Common myeloid progenitor, CD34-positive (primary cell): ENCODE measurements at regions not wholly inside any gene's neighbourhood (a gene's known extent, or its start where the extent isn't known, plus 50 kb on each side); places are given as distances from the start of the nearest gene placed in this dataset.

ENCODE experiments used
- CTCF ChIA-PET: fragments of 350-600 bp; sonication (Branson Sonifier 250); formaldehyde crosslinking; loops from one replicate; lab custom pipeline; 2021; ENCODE audit warnings: antibody characterized with exemption; lab: Charles Lee
- POLR2A ChIA-PET: fragments of 350-600 bp; sonication (Branson Sonifier 250); formaldehyde crosslinking; loops from one replicate; lab custom pipeline; 2021; ENCODE audit warnings: antibody characterized with exemption; lab: Charles Lee
- DNase-seq, 3 donors: peaks; one replicate each; pipeline versions ENCODE4 v3.0.0 to v3.0.0-alpha.2; 2013
- H3K27ac ChIP-seq, 2 experiments: 1 replicate in 1 of 2; 2 replicates in 1 of 2; pipeline ENCODE4 v1.7.0; 2013; ENCODE audit warnings: inconsistent platforms in 2 of 2, low read length in 2 of 2, mild to moderate bottlenecking in 2 of 2, low read depth in 1 of 2, moderate library complexity in 1 of 2; ENCODE audit not compliant: severe bottlenecking in 2 of 2, insufficient read depth in 1 of 2, poor library complexity in 1 of 2
- H3K27me3 ChIP-seq, 5 experiments: replicated peaks in 2 of 5; 1 replicate in 3 of 5; 2 replicates in 2 of 5; pipeline versions ENCODE4 v1.6.1 to v1.7.0; 2013; ENCODE audit warnings: low read length in 4 of 5, mild to moderate bottlenecking in 2 of 5, moderate library complexity in 2 of 5, inconsistent platforms in 1 of 5; ENCODE audit not compliant: insufficient read depth in 5 of 5, control insufficient read depth in 4 of 5
- H3K36me3 ChIP-seq, 4 experiments: 1 replicate in 2 of 4; 2 replicates in 2 of 4; pipeline versions ENCODE4 v1.6.1 to v1.7.0; 2013; ENCODE audit warnings: low read length in 3 of 4, control low read depth in 1 of 4, mild to moderate bottlenecking in 1 of 4; ENCODE audit not compliant: control insufficient read depth in 4 of 4, insufficient read depth in 4 of 4
- H3K4me1 ChIP-seq, 4 experiments: 1 replicate in 3 of 4; 2 replicates in 1 of 4; pipeline versions ENCODE4 v1.6.1 to v1.7.1; 2013; ENCODE audit warnings: low read length in 3 of 4, mild to moderate bottlenecking in 3 of 4, control low read depth in 1 of 4, inconsistent platforms in 1 of 4, moderate library complexity in 1 of 4; ENCODE audit not compliant: control insufficient read depth in 4 of 4, insufficient read depth in 4 of 4; ENCODE audit errors: control extremely low read depth in 1 of 4
- H3K4me3 ChIP-seq, 7 experiments: 1 replicate in 4 of 7; 2 replicates in 3 of 7; pipeline versions ENCODE4 v1.5.1 to v1.7.0; 2013; ENCODE audit warnings: mild to moderate bottlenecking in 7 of 7, low read length in 6 of 7, moderate library complexity in 6 of 7, inconsistent platforms in 2 of 7, low read depth in 2 of 7, control low read depth in 1 of 7; ENCODE audit not compliant: insufficient read depth in 4 of 7, control insufficient read depth in 1 of 7; ENCODE audit errors: extremely low read depth in 1 of 7
- H3K9me3 ChIP-seq, 5 experiments: 1 replicate in 4 of 5; 2 replicates in 1 of 5; pipeline versions ENCODE4 v1.6.1 to v1.7.1; 2013; ENCODE audit warnings: low read length in 4 of 5, mild to moderate bottlenecking in 2 of 5, inconsistent platforms in 1 of 5, low read depth in 1 of 5, moderate library complexity in 1 of 5; ENCODE audit not compliant: control insufficient read depth in 4 of 5, insufficient read depth in 2 of 5; ENCODE audit errors: control extremely low read depth in 1 of 5
- WGBS: methylation state at CpG from one replicate; pipeline ENCODE4 v1.1.5; 2013; ENCODE audit not compliant: insufficient coverage; 5-methylcytosine and 5-hydroxymethylcytosine counted together

- 100% methylated on average over 1 of the region's 3 CpGs for WGBS
- ChIA-PET CTCF (no interaction called here), POLR2A (no interaction called here)
- DNase-seq: no peak
- no peak overlapping the region for H3K27ac ChIP-seq
- H3K9me3 ChIP-seq: no peaks in the 10 kb centered on the region
- H3K4me3 ChIP-seq: no peak overlapping the region
- H3K27me3 ChIP-seq: no peaks in the 10 kb centered on the region
- no peaks in the 10 kb centered on the region for H3K4me1 ChIP-seq
- no peaks in the 10 kb centered on the region for H3K36me3 ChIP-seq
Measured at GRCh38 chr1:69413129-69413528, 154.6 kb upstream of the LRRC7 start.

DNA sequence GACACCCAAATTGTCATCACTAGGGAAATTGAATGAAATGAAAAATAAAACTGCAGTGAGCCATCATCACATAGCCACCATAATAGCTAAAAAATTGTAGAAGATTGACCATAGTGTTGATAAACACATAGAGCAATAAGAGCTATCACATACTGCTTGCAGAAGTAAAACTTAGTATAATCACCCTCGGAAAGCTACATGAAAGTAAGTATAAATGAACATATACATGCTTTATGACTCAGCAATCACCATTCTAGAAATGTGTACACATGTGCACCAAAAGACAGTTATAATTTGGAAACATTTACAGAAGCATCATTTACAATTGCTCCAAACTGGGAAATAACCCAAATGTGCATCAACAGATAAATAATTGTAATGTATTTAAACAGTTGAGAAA, 153.1 kb upstream of the LRRC7 start:
- no peak overlapping the region for H3K27ac ChIP-seq
- no peaks in the 10 kb centered on the region for H3K36me3 ChIP-seq
- no peak overlapping the region for H3K4me3 ChIP-seq
- no peaks in the 10 kb centered on the region for H3K9me3 ChIP-seq
- DNase-seq: no peak
- no peaks in the 10 kb centered on the region for H3K4me1 ChIP-seq
- POLR2A ChIA-PET: no interaction called here
- CTCF ChIA-PET: no interaction called here
- no CpG with 5 or more reads among the region's 1 CpG for WGBS
- H3K27me3 ChIP-seq: no peaks in the 10 kb centered on the region

GRCh38 chr1:69421286-69421685, 146.4 kb upstream of the LRRC7 start:
- Histone ChIP-seq H3K4me3 (no peak overlapping the region), H3K27ac (no peak overlapping the region), H3K4me1 (no peaks in the 10 kb centered on the region), H3K9me3 (no peaks in the 10 kb centered on the region), H3K36me3 (no peaks in the 10 kb centered on the region), H3K27me3 (no peaks in the 10 kb centered on the region)
- CTCF ChIA-PET: no interaction called here
- WGBS: 95% methylated on average over 2 of the region's 2 CpGs
- POLR2A ChIA-PET: no interaction called here
- DNase-seq: no peak

DNA sequence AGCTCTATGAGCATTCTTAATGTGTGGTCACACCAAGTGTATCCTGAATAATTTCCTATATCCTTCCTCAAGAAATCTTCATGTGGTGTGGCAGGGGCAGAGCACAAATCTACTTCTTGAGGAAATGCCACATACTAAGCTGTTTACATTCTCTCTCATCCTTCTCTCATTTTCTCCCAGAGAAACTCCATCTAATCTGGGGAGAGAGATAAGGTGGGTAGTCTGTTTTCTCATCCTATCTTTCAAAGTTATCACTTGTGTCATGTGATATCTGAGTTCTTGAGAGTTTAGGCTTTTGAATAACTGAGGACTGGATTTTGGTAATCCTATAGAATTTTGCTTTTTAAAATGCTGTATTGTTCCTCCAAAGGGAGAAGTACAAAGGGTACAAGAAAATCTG, 141.9 kb upstream of the LRRC7 start:
- Histone ChIP-seq H3K9me3 (no peaks in the 10 kb centered on the region), H3K27me3 (no peaks in the 10 kb centered on the region), H3K4me3 (no peak overlapping the region), H3K27ac (no peak overlapping the region), H3K4me1 (no peaks in the 10 kb centered on the region), H3K36me3 (no peaks in the 10 kb centered on the region)
- ChIA-PET POLR2A (no interaction called here), CTCF (no interaction called here)
- DNase-seq: no peak

- ChIA-PET POLR2A (no interaction called here), CTCF (no interaction called here)
- 100% methylated on average over 1 of the region's 2 CpGs for WGBS
Measured at GRCh38 chr1:69426401-69426800, 141.3 kb upstream of the LRRC7 start.

DNA sequence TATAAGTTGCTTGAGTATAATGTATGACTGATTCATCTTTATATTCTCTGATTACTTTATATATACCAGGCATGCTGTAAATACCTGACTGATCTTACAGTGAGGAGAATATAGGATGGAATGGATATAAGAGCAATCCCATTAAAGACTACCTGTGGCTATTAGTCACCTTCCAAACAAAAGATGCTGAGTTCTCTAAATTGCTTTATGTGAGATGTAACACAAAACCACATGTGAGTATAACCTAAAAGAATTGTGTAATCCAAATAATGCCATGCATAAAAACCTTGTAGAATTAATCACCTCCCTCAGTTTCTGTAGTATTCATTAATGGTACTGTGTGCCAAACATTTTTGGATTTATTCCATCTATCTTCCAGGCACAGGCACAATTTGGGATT, 134.6 kb upstream of the LRRC7 start:
- peak in 1 of 3 donors; percentile 6 for DNase-seq
- no peaks in the 10 kb centered on the region for H3K9me3 ChIP-seq
- no peaks in the 10 kb centered on the region for H3K27me3 ChIP-seq
- no peak overlapping the region for H3K4me3 ChIP-seq
- no peak overlapping the region for H3K27ac ChIP-seq
- ChIA-PET POLR2A (no interaction called here), CTCF (no interaction called here)
- H3K36me3 ChIP-seq: no peaks in the 10 kb centered on the region
- H3K4me1 ChIP-seq: no peaks in the 10 kb centered on the region

More at GRCh38 chr1:69426401-69426800, 141.3 kb upstream of the LRRC7 start:
- no peak for DNase-seq
- Histone ChIP-seq H3K4me1 (no peaks in the 10 kb centered on the region), H3K27ac (no peak overlapping the region), H3K36me3 (no peaks in the 10 kb centered on the region), H3K9me3 (no peaks in the 10 kb centered on the region), H3K4me3 (no peak overlapping the region), H3K27me3 (no peaks in the 10 kb centered on the region)

- no peak overlapping the region for H3K27ac ChIP-seq
- no peaks in the 10 kb centered on the region for H3K36me3 ChIP-seq
- H3K9me3 ChIP-seq: no peaks in the 10 kb centered on the region
- ChIA-PET CTCF (no interaction called here), POLR2A (no interaction called here)
- H3K4me3 ChIP-seq: no peak overlapping the region
- H3K4me1 ChIP-seq: no peaks in the 10 kb centered on the region
- no peak for DNase-seq
- H3K27me3 ChIP-seq: no peaks in the 10 kb centered on the region
Measured at GRCh38 chr1:69436151-69436550, 131.6 kb upstream of the LRRC7 start.
